CD14-positive monocyte (primary cell): ENCODE measurements at regions not wholly inside any gene's neighbourhood (a gene's known extent, or its start where the extent isn't known, plus 50 kb on each side); places are given as distances from the start of the nearest gene placed in this dataset.

Source experiments
- DNase-seq, 3 donors: peaks; one replicate each; pipeline ENCODE4 v3.0.0-alpha.2; 2011 to 2022
- H2AFZ ChIP-seq: 2 replicates; pipeline ENCODE4 v1.6.0; 2012; ENCODE audit warnings: mild to moderate bottlenecking, low read depth, low read length, inconsistent platforms; ENCODE audit not compliant: insufficient read depth, poor library complexity, severe bottlenecking
- H3K27ac ChIP-seq, 2 donors: 1 replicate in 1 of 2; 2 replicates in 1 of 2; pipeline ENCODE4 v1.5.1; 2012 to 2013; ENCODE audit warnings: low read length in 2 of 2, control low read depth in 1 of 2, inconsistent platforms in 1 of 2, low read depth in 1 of 2, mild to moderate bottlenecking in 1 of 2
- H3K27me3 ChIP-seq, 2 donors: one replicate each; pipeline versions ENCODE4 v1.6.0 to v1.6.1; 2011 to 2013; ENCODE audit warnings: low read length in 2 of 2; ENCODE audit not compliant: control insufficient read depth in 2 of 2, insufficient read depth in 2 of 2
- H3K36me3 ChIP-seq, 2 donors: replicated peaks in 1 of 2; 1 replicate in 1 of 2; 2 replicates in 1 of 2; pipeline versions ENCODE4 v1.5.1 to v1.6.1; 2012 to 2013; ENCODE audit warnings: low read length in 2 of 2, control low read depth in 1 of 2, inconsistent platforms in 1 of 2, mild to moderate bottlenecking in 1 of 2; ENCODE audit not compliant: insufficient read depth in 2 of 2, control insufficient read depth in 1 of 2
- H3K4me1 ChIP-seq, 2 donors: 1 replicate in 1 of 2; 2 replicates in 1 of 2; pipeline versions ENCODE4 v1.5.1 to v1.6.1; 2012 to 2013; ENCODE audit warnings: low read length in 2 of 2, control low read depth in 1 of 2, inconsistent platforms in 1 of 2, mild to moderate bottlenecking in 1 of 2, moderate library complexity in 1 of 2; ENCODE audit not compliant: insufficient read depth in 2 of 2, control insufficient read depth in 1 of 2
- H3K4me2 ChIP-seq: replicated peaks from 2 replicates; pipeline ENCODE3; 2012; ENCODE audit warnings: low read length, moderate library complexity, mild to moderate bottlenecking; ENCODE audit not compliant: poor library complexity, severe bottlenecking; ENCODE audit errors: extremely low read depth
- H3K4me3 ChIP-seq, 3 experiments: fragments of 200-600 bp in 1 of 3; sonication (generic) in 1 of 3; replicated peaks in 1 of 3; 1 replicate in 2 of 3; 2 replicates in 1 of 3; pipeline ENCODE4 v1.5.1; 2011 to 2013; ENCODE audit warnings: low read length in 3 of 3, mild to moderate bottlenecking in 3 of 3, control low read depth in 2 of 3, low read depth in 2 of 3, inconsistent platforms in 1 of 3, moderate library complexity in 1 of 3
- H3K79me2 ChIP-seq: 2 replicates; pipeline ENCODE4 v1.6.0; 2012; ENCODE audit warnings: mild to moderate bottlenecking, control low read depth, inconsistent platforms, low read length, moderate library complexity; ENCODE audit not compliant: insufficient read depth
- H3K9ac ChIP-seq: 2 replicates; pipeline ENCODE4 v1.6.0; 2017; ENCODE audit warnings: low read length, mild to moderate bottlenecking; ENCODE audit not compliant: insufficient read depth, poor library complexity, severe bottlenecking
- H3K9me3 ChIP-seq, 2 donors: replicated peaks in 1 of 2; 1 replicate in 1 of 2; 2 replicates in 1 of 2; pipeline versions ENCODE4 v1.5.1 to v1.6.1; 2012 to 2013; ENCODE audit warnings: low read length in 2 of 2, control low read depth in 1 of 2; ENCODE audit not compliant: control insufficient read depth in 1 of 2, insufficient read depth in 1 of 2
- H4K20me1 ChIP-seq: 2 replicates; pipeline ENCODE4 v1.6.0; 2012; ENCODE audit warnings: mild to moderate bottlenecking, low read length, control low read depth, moderate library complexity; ENCODE audit not compliant: insufficient read depth
- H3K27ac Mint-ChIP-seq, 7 donors: one replicate each; pipeline ENCODE4 v1.8.0; 2020; ENCODE audit warnings: mild to moderate bottlenecking in 7 of 7, mixed read lengths in 7 of 7, moderate library complexity in 6 of 7, inconsistent platforms in 2 of 7
- H3K27me3 Mint-ChIP-seq, 3 donors: one replicate each; pipeline ENCODE4 v1.8.0; 2021 to 2022; ENCODE audit warnings: low read depth in 3 of 3, mild to moderate bottlenecking in 3 of 3, mixed read lengths in 3 of 3, moderate library complexity in 3 of 3, inconsistent platforms in 1 of 3
- H3K36me3 Mint-ChIP-seq, 2 donors: one replicate each; pipeline ENCODE4 v1.8.0; 2020; ENCODE audit warnings: mixed read lengths in 2 of 2, inconsistent platforms in 1 of 2, mild to moderate bottlenecking in 1 of 2
- H3K4me1 Mint-ChIP-seq: one replicate; pipeline ENCODE4 v1.8.0; 2020; ENCODE audit warnings: mild to moderate bottlenecking, mixed read lengths
- H3K4me3 Mint-ChIP-seq, 2 donors: one replicate each; pipeline ENCODE4 v1.8.0; 2020; ENCODE audit warnings: mild to moderate bottlenecking in 2 of 2, mixed read lengths in 2 of 2, moderate library complexity in 1 of 2
- H3K9me3 Mint-ChIP-seq, 7 donors: one replicate each; pipeline ENCODE4 v1.8.0; 2020 to 2022; ENCODE audit warnings: mixed read lengths in 7 of 7, mild to moderate bottlenecking in 6 of 7, moderate library complexity in 6 of 7, inconsistent platforms in 2 of 7
- CTCF ChIP-seq: fragments of 200-600 bp; IDR thresholded peaks from one replicate; pipeline ENCODE4 v1.8.0; 2022; ENCODE audit warnings: antibody characterized with exemption, mild to moderate bottlenecking
- WGBS: methylation state at CpG from one replicate; pipeline ENCODE4 v1.1.5; 2013; ENCODE audit warnings: missing lambda C conversion rate; ENCODE audit not compliant: insufficient coverage; 5-methylcytosine and 5-hydroxymethylcytosine counted together
- intact Hi-C, 2 donors: fragments of 100-400 bp; cut with micrococcal nuclease; formaldehyde crosslinking; loops; one replicate each; pipeline versions ENCODE4 v1.15.0 to v1.15.1; 2023

GRCh38 chr4:176470671-176471070 lies 150.9 kb downstream of the SPCS3 start:
- Mint-ChIP-seq H3K9me3 (peaks cover 0 to 13% (median 4%) of the 10 kb centered on the region in 7 donors), H3K4me1 (no peaks in the 10 kb centered on the region), H3K4me3 (no peak overlapping the region), H3K36me3 (no peaks in the 10 kb centered on the region), H3K27me3 (no peaks in the 10 kb centered on the region), H3K27ac (no peak overlapping the region)
- Histone ChIP-seq H3K4me1 (no peaks in the 10 kb centered on the region), H3K9ac (no peak overlapping the region), H3K9me3 (peaks cover 2 to 7% of the 10 kb centered on the region in 2 donors), H4K20me1 (no peaks in the 10 kb centered on the region), H3K4me2 (no peak overlapping the region), H3K27me3 (no peaks in the 10 kb centered on the region), H3K36me3 (no peaks in the 10 kb centered on the region), H3K79me2 (no peaks in the 10 kb centered on the region), H3K27ac (no peak overlapping the region), H3K4me3 (no peak overlapping the region), H2AFZ (no peak overlapping the region)
- intact Hi-C loops = no loop called here
- TF ChIP-seq CTCF = no peak
- no peak for DNase-seq
- no CpG with 5 or more reads among the region's 4 CpGs for WGBS

- Mint-ChIP-seq H3K4me3 (no peak overlapping the region), H3K4me1 (no peaks in the 10 kb centered on the region), H3K9me3 (peaks cover 4 to 22% (median 10%) of the 10 kb centered on the region in 7 donors), H3K27ac (no peak overlapping the region), H3K36me3 (no peaks in the 10 kb centered on the region), H3K27me3 (peaks cover 0 to 3% (median 0%) of the 10 kb centered on the region in 3 donors)
- TF ChIP-seq CTCF = no peak
- H2AFZ ChIP-seq = no peak overlapping the region
- intact Hi-C loops = no loop called here
- no peaks in the 10 kb centered on the region for H3K4me1 ChIP-seq
- no peaks in the 10 kb centered on the region for H3K79me2 ChIP-seq
- H3K9me3 ChIP-seq = peaks cover 12 to 24% of the 10 kb centered on the region in 2 donors
- no peaks in the 10 kb centered on the region for H3K36me3 ChIP-seq
- no peak overlapping the region for H3K27ac ChIP-seq
- H3K27me3 ChIP-seq = no peaks in the 10 kb centered on the region
- H3K4me2 ChIP-seq = no peak overlapping the region
- WGBS = 57% methylated on average over 1 of the region's 4 CpGs
- H3K4me3 ChIP-seq = no peak overlapping the region
- no peaks in the 10 kb centered on the region for H4K20me1 ChIP-seq
- H3K9ac ChIP-seq = no peak overlapping the region
- DNase-seq = no peak
Observed at GRCh38 chr4:176475067-176475466, 155.3 kb downstream of the SPCS3 start.
